Stimulated activated naive B cell treated with anti-CD40 and anti-IgM and Interleukin-4, amounts not matched to agents 10 μg/mL and 1 μg/mL and 100 μg/mL, for 72 hours (primary cell): ENCODE measurements at regions not wholly inside any gene's neighbourhood (a gene's known extent, or its start where the extent isn't known, plus 50 kb on each side); places are given as distances from the start of the nearest gene placed in this dataset.
"Not testable (repeated sequence)": the region's sequence is repeated elsewhere in the genome, so short reads cannot be mapped to it uniquely, and the experiment has no call there.

Experiments used
- ATAC-seq, 2 donors: fragments of 150-1000 bp; cut with Tn5 transposase; replicated peaks; 2 replicates each; pipeline ENCODE4 v1.10.0; 2021; ENCODE audit warnings: moderate library complexity in 1 of 2
- DNase-seq: peaks from one replicate; pipeline ENCODE4 v3.0.0; 2021
- H3K27ac Mint-ChIP-seq: one replicate; pipeline ENCODE4 v1.8.0; 2022; ENCODE audit warnings: mild to moderate bottlenecking, mixed read lengths
- H3K27me3 Mint-ChIP-seq, 2 donors: one replicate each; pipeline ENCODE4 v1.8.0; 2022; ENCODE audit warnings: mixed read lengths in 2 of 2
- H3K36me3 Mint-ChIP-seq, 2 donors: one replicate each; pipeline ENCODE4 v1.8.0; 2022; ENCODE audit warnings: mixed read lengths in 2 of 2, mild to moderate bottlenecking in 1 of 2
- H3K4me1 Mint-ChIP-seq, 2 donors: one replicate each; pipeline ENCODE4 v1.8.0; 2022; ENCODE audit warnings: mixed read lengths in 2 of 2, mild to moderate bottlenecking in 1 of 2
- H3K4me3 Mint-ChIP-seq, 2 donors: one replicate each; pipeline ENCODE4 v1.8.0; 2022; ENCODE audit warnings: mild to moderate bottlenecking in 2 of 2, mixed read lengths in 2 of 2, moderate library complexity in 1 of 2
- H3K9me3 Mint-ChIP-seq, 2 donors: one replicate each; pipeline ENCODE4 v1.8.0; 2022; ENCODE audit warnings: mixed read lengths in 2 of 2, mild to moderate bottlenecking in 1 of 2

GRCh38 chr3:73832426-73832825 is 207.7 kb upstream of the PDZRN3 start:
- no peak for ATAC-seq
- Mint-ChIP-seq H3K4me3 (no peak overlapping the region), H3K9me3 (peaks cover 6 to 18% of the 10 kb centered on the region in 2 donors), H3K27me3 (no peaks in the 10 kb centered on the region), H3K4me1 (no peaks in the 10 kb centered on the region), H3K27ac (no peak overlapping the region), H3K36me3 (no peaks in the 10 kb centered on the region)
- DNase-seq, result no peak

- no peak for DNase-seq
- H3K36me3 Mint-ChIP-seq, result no peaks in the 10 kb centered on the region
- H3K27me3 Mint-ChIP-seq, result no peaks in the 10 kb centered on the region
- no peak overlapping the region for H3K27ac Mint-ChIP-seq
- no peaks in the 10 kb centered on the region for H3K4me1 Mint-ChIP-seq
- no peaks in the 10 kb centered on the region for H3K9me3 Mint-ChIP-seq
- no peak overlapping the region for H3K4me3 Mint-ChIP-seq
- no peak for ATAC-seq
These were observed 203.6 kb upstream of the PDZRN3 start for GRCh38 chr3:73828348-73828747.

GRCh38 chr3:73827725-73828211 is 203.0 kb upstream of the PDZRN3 start:
- Mint-ChIP-seq H3K36me3 (no peaks in the 10 kb centered on the region), H3K27me3 (no peaks in the 10 kb centered on the region), H3K9me3 (no peaks in the 10 kb centered on the region), H3K27ac (no peak overlapping the region), H3K4me3 (no peak overlapping the region), H3K4me1 (no peaks in the 10 kb centered on the region)
- ATAC-seq (no peak), DNase-seq (no peak)

GRCh38 chr3:73827204-73827603 is 202.5 kb upstream of the PDZRN3 start:
- Mint-ChIP-seq H3K27me3 (no peaks in the 10 kb centered on the region), H3K4me1 (no peaks in the 10 kb centered on the region), H3K36me3 (no peaks in the 10 kb centered on the region), H3K27ac (no peak overlapping the region), H3K9me3 (peaks cover 0 to 5% of the 10 kb centered on the region in 2 donors), H3K4me3 (no peak overlapping the region)
- DNase-seq, result no peak
- no peak for ATAC-seq

- peak; percentile 46 for ATAC-seq
- not testable (repeated sequence) for H3K27ac Mint-ChIP-seq, H3K27me3 Mint-ChIP-seq, DNase-seq, H3K4me1 Mint-ChIP-seq, H3K36me3 Mint-ChIP-seq, H3K4me3 Mint-ChIP-seq
- peaks cover 11 to 23% of the 10 kb centered on the region in 2 donors for H3K9me3 Mint-ChIP-seq
These were observed 196.2 kb upstream of the PDZRN3 start for GRCh38 chr3:73820896-73821295.

GRCh38 chr3:73820431-73820830 is 195.7 kb upstream of the PDZRN3 start:
- DNase-seq (no peak), ATAC-seq (no peak)
- H3K27me3 Mint-ChIP-seq, result no peaks in the 10 kb centered on the region
- peaks cover 12 to 24% of the 10 kb centered on the region in 2 donors for H3K9me3 Mint-ChIP-seq
- H3K27ac Mint-ChIP-seq, result no peak overlapping the region
- H3K36me3 Mint-ChIP-seq, result peaks cover 0 to 2% of the 10 kb centered on the region in 2 donors
- peaks cover 0 to 3% of the 10 kb centered on the region in 2 donors for H3K4me1 Mint-ChIP-seq
- no peak overlapping the region for H3K4me3 Mint-ChIP-seq

- ATAC-seq, result no peak
- Mint-ChIP-seq H3K27me3 (no peaks in the 10 kb centered on the region), H3K27ac (no peak overlapping the region)
These were observed 191.2 kb upstream of the PDZRN3 start for GRCh38 chr3:73815966-73816365.

GRCh38 chr3:73813692-73814292 is 189.1 kb upstream of the PDZRN3 start:
- no peak overlapping the region for H3K4me3 Mint-ChIP-seq
- peaks cover 21 to 27% of the 10 kb centered on the region in 2 donors for H3K9me3 Mint-ChIP-seq
- H3K27me3 Mint-ChIP-seq, result no peaks in the 10 kb centered on the region
- no peaks in the 10 kb centered on the region for H3K4me1 Mint-ChIP-seq
- no peak for DNase-seq
- H3K36me3 Mint-ChIP-seq, result no peaks in the 10 kb centered on the region
- ATAC-seq, result no peak
- H3K27ac Mint-ChIP-seq, result no peak overlapping the region

More at GRCh38 chr3:73815966-73816365, 191.2 kb upstream of the PDZRN3 start:
- DNase-seq, result no peak
- H3K9me3 Mint-ChIP-seq, result peaks cover 21 to 26% of the 10 kb centered on the region in 2 donors
- peaks cover 0 to 2% of the 10 kb centered on the region in 2 donors for H3K36me3 Mint-ChIP-seq
- H3K4me3 Mint-ChIP-seq, result no peak overlapping the region
- peaks cover 0 to 3% of the 10 kb centered on the region in 2 donors for H3K4me1 Mint-ChIP-seq

GRCh38 chr3:73813291-73813690 is 188.6 kb upstream of the PDZRN3 start:
- peaks cover 22 to 27% of the 10 kb centered on the region in 2 donors for H3K9me3 Mint-ChIP-seq
- no peak overlapping the region for H3K27ac Mint-ChIP-seq
- no peak for ATAC-seq
- DNase-seq, result no peak
- H3K27me3 Mint-ChIP-seq, result no peaks in the 10 kb centered on the region
- no peak overlapping the region for H3K4me3 Mint-ChIP-seq
- no peaks in the 10 kb centered on the region for H3K4me1 Mint-ChIP-seq
- no peaks in the 10 kb centered on the region for H3K36me3 Mint-ChIP-seq

- Mint-ChIP-seq H3K36me3 (no peaks in the 10 kb centered on the region), H3K4me1 (no peaks in the 10 kb centered on the region), H3K27ac (no peak overlapping the region), H3K27me3 (no peaks in the 10 kb centered on the region), H3K4me3 (no peak overlapping the region), H3K9me3 (peaks cover 23 to 27% of the 10 kb centered on the region in 2 donors)
- DNase-seq, result no peak
- ATAC-seq, result no peak
These were observed 187.3 kb upstream of the PDZRN3 start for GRCh38 chr3:73812054-73812453.

- peaks cover 7 to 12% of the 10 kb centered on the region in 2 donors for H3K9me3 Mint-ChIP-seq
These were observed 184.2 kb upstream of the PDZRN3 start for GRCh38 chr3:73808862-73809509.

GRCh38 chr3:73805435-73805834 is 180.7 kb upstream of the PDZRN3 start:
- Mint-ChIP-seq H3K4me3 (no peak overlapping the region), H3K27me3 (no peaks in the 10 kb centered on the region), H3K27ac (no peak overlapping the region), H3K4me1 (no peaks in the 10 kb centered on the region), H3K9me3 (peaks cover 7 to 8% of the 10 kb centered on the region in 2 donors), H3K36me3 (no peaks in the 10 kb centered on the region)
- ATAC-seq (no peak), DNase-seq (no peak)

More at GRCh38 chr3:73808862-73809509, 184.2 kb upstream of the PDZRN3 start:
- Mint-ChIP-seq H3K36me3 (no peaks in the 10 kb centered on the region), H3K4me3 (no peak overlapping the region), H3K27me3 (no peaks in the 10 kb centered on the region), H3K4me1 (no peaks in the 10 kb centered on the region), H3K27ac (no peak overlapping the region)
- DNase-seq (no peak), ATAC-seq (no peak)

GRCh38 chr3:73804204-73804603 is 179.5 kb upstream of the PDZRN3 start:
- H3K36me3 Mint-ChIP-seq, result no peaks in the 10 kb centered on the region
- no peak for ATAC-seq
- no peaks in the 10 kb centered on the region for H3K27me3 Mint-ChIP-seq
- H3K27ac Mint-ChIP-seq, result no peak overlapping the region
- peaks cover 2 to 6% of the 10 kb centered on the region in 2 donors for H3K9me3 Mint-ChIP-seq
- no peak for DNase-seq
- no peaks in the 10 kb centered on the region for H3K4me1 Mint-ChIP-seq
- no peak overlapping the region for H3K4me3 Mint-ChIP-seq

GRCh38 chr3:73801444-73801843 is 176.7 kb upstream of the PDZRN3 start:
- Mint-ChIP-seq H3K9me3 (peaks cover 0 to 7% of the 10 kb centered on the region in 2 donors), H3K27me3 (no peaks in the 10 kb centered on the region), H3K4me3 (no peak overlapping the region), H3K27ac (no peak overlapping the region), H3K4me1 (no peaks in the 10 kb centered on the region), H3K36me3 (no peaks in the 10 kb centered on the region)
- ATAC-seq, result no peak
- DNase-seq, result no peak

GRCh38 chr3:73797311-73797710 is 172.6 kb upstream of the PDZRN3 start:
- no peak for DNase-seq
- H3K4me1 Mint-ChIP-seq, result no peaks in the 10 kb centered on the region
- peaks cover 0 to 5% of the 10 kb centered on the region in 2 donors for H3K9me3 Mint-ChIP-seq
- ATAC-seq, result no peak
- H3K27me3 Mint-ChIP-seq, result no peaks in the 10 kb centered on the region
- H3K27ac Mint-ChIP-seq, result no peak overlapping the region
- no peaks in the 10 kb centered on the region for H3K36me3 Mint-ChIP-seq
- no peak overlapping the region for H3K4me3 Mint-ChIP-seq
